HG03108 (cell line): ENCODE measurements at regions not wholly inside any gene's neighbourhood (a gene's known extent, or its start where the extent isn't known, plus 50 kb on each side); places are given as distances from the start of the nearest gene placed in this dataset.
"Not testable (repeated sequence)": the region's sequence is repeated elsewhere in the genome, so short reads cannot be mapped to it uniquely, and the experiment has no call there.

Source experiments
- ATAC-seq: cut with Tn5 transposase; IDR thresholded peaks from one replicate; pipeline ENCODE4 v1.9.1; 2021; ENCODE audit warnings: moderate library complexity; ENCODE audit not compliant: unreplicated experiment

- no peak for ATAC-seq
Measured at GRCh38 chr15:47035475-47036406, 681.6 kb upstream of the SEMA6D start.

DNA sequence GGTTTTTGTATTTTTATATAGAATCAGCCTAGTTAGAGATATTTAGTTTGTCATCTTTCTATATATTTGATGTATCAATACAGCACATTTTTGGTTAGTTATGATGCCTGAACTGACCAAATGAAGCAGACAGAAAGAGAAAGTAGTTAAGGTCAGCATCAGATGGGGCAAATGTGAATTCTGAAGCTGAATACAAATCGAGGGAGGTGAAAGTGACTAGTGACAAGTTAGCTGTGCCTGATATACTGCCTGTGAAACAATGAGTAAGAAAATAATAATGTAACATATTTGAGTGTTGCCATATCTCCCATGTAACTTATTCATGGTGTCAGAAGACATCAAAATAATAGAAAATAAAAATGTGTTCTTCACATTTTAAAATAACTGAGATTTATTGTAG, 680.3 kb upstream of the SEMA6D start:
- no peak for ATAC-seq

GRCh38 chr15:47039225-47039624, 678.1 kb upstream of the SEMA6D start:
- no peak for ATAC-seq

DNA sequence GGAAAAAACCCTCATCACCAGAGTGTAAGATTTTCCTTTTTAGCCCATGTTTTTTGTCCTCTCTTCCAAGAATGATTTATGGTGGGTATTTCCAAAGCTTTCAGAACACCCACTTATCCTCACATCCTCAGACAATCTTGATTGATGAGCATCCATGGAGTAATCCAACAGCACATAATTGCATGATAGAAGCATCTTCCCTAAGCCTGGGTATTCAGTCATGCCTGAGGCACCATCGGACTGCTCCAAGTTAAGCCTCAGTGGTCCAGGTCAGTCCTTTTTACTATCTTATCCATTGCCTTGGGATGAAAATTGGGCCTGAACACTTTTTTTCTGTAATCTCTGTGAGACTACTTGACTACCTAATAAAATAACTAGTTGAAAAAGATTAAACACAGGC, 676.0 kb upstream of the SEMA6D start:
- no peak for ATAC-seq

- not testable (repeated sequence) for ATAC-seq
Measured at GRCh38 chr15:47047981-47048380, 669.3 kb upstream of the SEMA6D start.

- ATAC-seq = no peak
Measured at GRCh38 chr15:47066392-47066791, 650.9 kb upstream of the SEMA6D start.

- not testable (repeated sequence) for ATAC-seq
Measured at GRCh38 chr15:47077846-47078245, 639.5 kb upstream of the SEMA6D start.

GRCh38 chr15:47095833-47096232, 621.5 kb upstream of the SEMA6D start:
- ATAC-seq = no peak

GRCh38 chr15:47098526-47098925, 618.8 kb upstream of the SEMA6D start:
- ATAC-seq = not testable (repeated sequence)

DNA sequence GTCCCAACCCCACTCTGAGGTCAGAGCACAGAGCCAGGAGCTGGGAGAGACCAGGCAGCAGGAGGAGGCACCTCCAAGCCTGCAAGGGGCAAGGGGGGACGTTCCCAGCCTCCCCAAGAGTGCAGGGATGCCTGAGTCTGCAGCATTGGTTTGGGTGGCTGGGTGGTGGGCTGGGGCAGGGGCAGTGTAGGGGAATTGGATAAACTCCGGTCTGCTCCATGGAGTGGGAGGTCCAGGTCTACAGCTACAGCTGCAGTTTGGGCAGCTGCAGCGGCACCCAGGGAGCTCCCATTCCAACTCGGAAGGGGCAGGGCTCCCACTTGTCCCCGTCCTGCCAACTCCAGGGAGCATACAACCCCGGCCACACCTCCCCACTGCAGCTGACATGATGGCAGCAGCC, 617.5 kb upstream of the SEMA6D start:
- not testable (repeated sequence) for ATAC-seq

DNA sequence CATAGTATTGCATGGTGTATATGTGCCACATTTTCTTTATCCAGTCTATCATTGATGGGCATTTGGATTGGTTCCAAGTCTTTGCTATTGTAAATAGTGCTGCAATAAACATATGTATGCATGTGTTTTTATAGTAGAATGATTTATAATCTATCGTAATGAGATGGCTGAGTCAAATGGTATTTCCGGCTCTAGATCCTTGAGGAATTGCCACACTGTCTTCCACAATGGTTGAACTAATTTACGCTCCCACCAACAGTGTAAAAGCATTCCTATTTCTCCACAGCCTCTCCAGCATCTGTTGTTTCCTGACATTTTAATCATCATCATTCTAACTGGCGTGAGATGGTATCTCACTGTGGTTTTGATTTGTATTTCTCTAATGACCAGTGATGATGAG, 608.5 kb upstream of the SEMA6D start:
- ATAC-seq = not testable (repeated sequence)

GRCh38 chr15:47116698-47117097, 600.6 kb upstream of the SEMA6D start:
- no peak for ATAC-seq

GRCh38 chr15:47119349-47119748, 598.0 kb upstream of the SEMA6D start:
- ATAC-seq = no peak

DNA sequence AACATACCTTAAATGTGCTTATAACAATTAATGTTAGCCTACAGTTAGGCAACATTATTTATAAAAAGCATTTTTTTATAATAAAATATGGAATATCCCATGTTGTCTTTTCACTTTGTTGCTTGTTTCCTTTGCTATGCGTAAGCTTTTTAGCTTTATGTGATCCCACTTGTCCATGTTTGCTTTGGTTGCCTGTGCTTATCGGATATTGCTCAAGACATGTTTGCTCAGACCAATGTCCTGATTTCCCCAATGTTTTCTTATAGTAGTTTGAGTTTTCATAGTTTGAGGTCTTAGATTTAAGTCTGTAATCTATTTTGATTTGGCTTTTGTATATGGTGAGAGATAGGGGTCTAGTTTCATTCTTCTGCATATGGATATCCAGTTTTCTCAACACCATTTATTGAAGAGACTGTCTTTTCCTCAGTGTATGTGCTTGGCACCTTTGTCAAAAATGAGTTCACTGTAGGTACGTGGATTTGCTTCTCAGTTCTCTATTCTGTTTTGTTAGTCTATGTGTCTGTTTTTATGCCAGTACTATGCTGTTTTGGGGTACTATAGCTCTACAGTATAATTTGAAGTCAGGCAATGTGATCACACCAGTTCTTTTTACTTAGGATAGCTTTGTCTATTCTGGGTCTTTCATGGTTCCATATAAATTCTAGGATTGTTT, 592.7 kb upstream of the SEMA6D start:
- no peak for ATAC-seq

- ATAC-seq = no peak
Measured at GRCh38 chr15:47129033-47129432, 588.3 kb upstream of the SEMA6D start.

DNA sequence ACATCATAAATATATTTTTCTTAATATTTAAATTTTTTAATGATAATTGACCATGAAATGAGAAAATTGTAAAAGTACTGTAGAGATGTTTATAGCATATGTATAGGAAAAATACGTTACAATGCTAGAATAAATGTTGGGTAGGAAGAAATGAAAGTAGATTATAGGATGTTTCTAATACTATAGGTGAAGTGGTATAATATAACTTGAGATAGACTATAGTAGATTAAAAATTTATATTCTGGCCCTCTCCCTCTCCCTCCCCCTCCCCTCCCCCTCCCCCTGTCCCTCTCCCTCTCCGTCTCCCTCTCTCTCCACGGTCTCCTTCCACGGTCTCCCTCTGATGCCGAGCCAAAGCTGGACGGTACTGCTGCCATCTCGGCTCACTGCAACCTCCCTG, 585.9 kb upstream of the SEMA6D start:
- not testable (repeated sequence) for ATAC-seq

DNA sequence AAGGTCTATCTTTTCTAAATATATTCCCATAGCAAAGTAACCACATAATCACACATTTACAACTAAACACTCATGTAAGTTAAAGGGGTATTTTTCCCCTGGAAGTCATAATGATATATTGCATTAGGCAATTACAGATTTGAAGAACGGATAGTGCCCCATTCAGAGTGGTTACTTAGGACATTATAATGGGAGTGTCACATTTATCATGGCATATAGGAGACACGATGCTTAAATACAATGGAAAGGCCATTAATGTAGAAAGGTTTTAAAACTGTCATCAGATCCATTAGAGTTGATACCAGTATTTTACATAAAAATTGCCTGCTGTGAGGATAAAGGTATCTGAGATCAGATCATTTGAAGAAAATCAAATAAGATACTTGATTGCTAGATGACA, 582.0 kb upstream of the SEMA6D start:
- ATAC-seq = no peak

DNA sequence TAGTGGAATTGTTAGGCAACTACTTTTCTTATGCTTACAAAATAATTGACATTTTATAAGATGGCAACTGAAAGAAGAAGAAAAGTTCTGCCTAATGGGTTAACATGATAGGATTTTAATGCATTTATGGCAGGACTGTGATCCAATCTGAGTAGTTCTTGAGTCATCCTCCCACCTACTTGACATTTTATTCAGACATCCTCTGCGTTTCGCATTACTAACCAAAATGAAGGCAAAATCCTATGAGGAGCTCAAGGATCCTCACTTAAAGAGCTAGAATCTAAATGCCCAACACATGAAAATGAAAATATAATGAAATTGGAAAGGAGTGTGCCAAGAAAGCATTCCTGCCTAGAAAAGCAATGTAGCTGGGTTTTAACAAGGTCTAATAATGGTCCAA, 581.1 kb upstream of the SEMA6D start:
- ATAC-seq = no peak

- ATAC-seq = no peak
Measured at GRCh38 chr15:47139965-47140364, 577.3 kb upstream of the SEMA6D start.

GRCh38 chr15:47157827-47158226, 559.5 kb upstream of the SEMA6D start:
- ATAC-seq = no peak

- no peak for ATAC-seq
Measured at GRCh38 chr15:47158573-47158972, 558.7 kb upstream of the SEMA6D start.

DNA sequence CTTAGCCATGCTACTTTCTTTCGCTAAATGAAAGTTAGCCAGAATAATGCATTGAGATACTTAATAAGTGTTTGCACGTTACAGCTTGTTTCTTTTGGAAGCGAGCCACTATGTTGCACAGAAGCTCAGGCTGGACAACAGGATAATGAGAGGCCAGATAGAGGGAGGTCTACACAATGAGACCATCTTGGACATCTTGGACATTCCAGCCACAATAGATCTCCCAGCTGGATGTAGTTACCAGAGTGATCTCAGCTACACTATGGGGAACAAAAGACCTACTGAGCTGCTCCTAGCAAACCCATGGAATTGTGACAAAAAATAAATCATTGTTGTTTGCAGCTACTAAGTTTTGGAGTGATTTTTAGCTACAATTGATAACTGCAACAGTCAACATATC, 540.1 kb upstream of the SEMA6D start:
- ATAC-seq = no peak
